DND-41 (cell line): ENCODE measurements at regions not wholly inside any gene's neighbourhood (a gene's known extent, or its start where the extent isn't known, plus 50 kb on each side); places are given as distances from the start of the nearest gene placed in this dataset.

Experiments used
- ATAC-seq: fragments of 200-7000 bp; cut with Tn5 transposase; 3 replicates; pipeline ENCODE4 v1.9.1; 2021; ENCODE audit warnings: low read depth; ENCODE audit not compliant: insufficient read depth
- DNase-seq: peaks from one replicate; pipeline ENCODE4 v3.0.0-alpha.2; 2020
- H2AFZ ChIP-seq: 2 replicates; pipeline ENCODE4 v1.6.0; 2012; ENCODE audit warnings: low read depth, low read length
- H3K27ac ChIP-seq: 2 replicates; pipeline ENCODE4 v1.5.1; 2012; ENCODE audit warnings: low read length, inconsistent platforms
- H3K27me3 ChIP-seq: fragments of 200-600 bp; sonication (generic); 2 replicates; pipeline ENCODE4 v1.6.0; 2012; ENCODE audit warnings: low read length, mild to moderate bottlenecking, inconsistent platforms; ENCODE audit not compliant: insufficient read depth, poor library complexity
- H3K36me3 ChIP-seq: 2 replicates; pipeline ENCODE4 v1.5.1; 2012; ENCODE audit warnings: low read length, inconsistent platforms; ENCODE audit not compliant: insufficient read depth
- H3K4me1 ChIP-seq: 2 replicates; pipeline ENCODE4 v1.5.1; 2012; ENCODE audit warnings: mild to moderate bottlenecking, low read length; ENCODE audit not compliant: insufficient read depth
- H3K4me2 ChIP-seq: 2 replicates; pipeline ENCODE4 v1.6.0; 2012; ENCODE audit warnings: mild to moderate bottlenecking, moderate library complexity, low read length, inconsistent platforms; ENCODE audit not compliant: insufficient read depth
- H3K4me3 ChIP-seq, 2 experiments: fragments of 200-600 bp in 1 of 2; shearing (Covaris generic) in 1 of 2; 2 replicates each; pipeline ENCODE4 v1.5.1; 2012 to 2016; ENCODE audit warnings: inconsistent platforms in 2 of 2, low read length in 2 of 2, mild to moderate bottlenecking in 2 of 2, low read depth in 1 of 2, moderate library complexity in 1 of 2
- H3K79me2 ChIP-seq: 2 replicates; pipeline ENCODE4 v1.6.0; 2012; ENCODE audit warnings: low read length, inconsistent platforms; ENCODE audit not compliant: insufficient read depth
- H3K9ac ChIP-seq: 2 replicates; pipeline ENCODE4 v1.6.0; 2012; ENCODE audit warnings: low read depth, mild to moderate bottlenecking, inconsistent platforms, low read length, moderate library complexity
- H3K9me3 ChIP-seq: 2 replicates; pipeline ENCODE4 v1.5.1; 2012; ENCODE audit warnings: low read length, moderate library complexity, mild to moderate bottlenecking, inconsistent platforms; ENCODE audit not compliant: insufficient read depth, severe bottlenecking
- H4K20me1 ChIP-seq: 2 replicates; pipeline ENCODE4 v1.6.0; 2012; ENCODE audit warnings: low read length; ENCODE audit not compliant: insufficient read depth
- EZH2 ChIP-seq: IDR thresholded peaks from 3 replicates; pipeline ENCODE4 v1.6.1; 2012; ENCODE audit warnings: borderline replicate concordance, low read depth, mild to moderate bottlenecking, moderate library complexity, low read length, inconsistent platforms; ENCODE audit not compliant: severe bottlenecking
- TF ChIP-seq, protein P1 (sequence below): IDR thresholded peaks from 2 replicates; pipeline ENCODE4 v1.5.1; 2012; ENCODE audit warnings: borderline replicate concordance, low read length, moderate library complexity, mild to moderate bottlenecking; ENCODE audit not compliant: poor library complexity, severe bottlenecking; ENCODE audit errors: extremely low read depth

DNA sequence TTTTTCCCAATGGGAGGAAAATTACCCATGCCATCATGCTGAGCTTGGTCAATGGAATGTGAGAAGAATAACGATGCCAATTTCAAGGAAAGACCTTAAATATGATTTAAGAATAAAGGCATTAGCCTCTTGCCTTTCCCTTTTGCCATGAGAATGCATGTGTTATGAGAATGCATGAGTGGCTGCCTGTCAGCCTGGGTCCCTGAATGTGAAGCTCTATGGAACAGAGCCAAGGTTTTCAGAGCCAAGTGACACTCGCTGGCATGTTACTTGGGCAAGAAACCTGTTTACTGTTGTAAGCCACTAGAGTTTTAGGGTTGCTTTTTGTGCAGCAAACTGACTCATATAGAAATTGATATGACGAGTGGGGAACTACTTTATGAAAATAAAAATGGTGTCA, 75.7 kb downstream of the JRKL start:
- Histone ChIP-seq H3K79me2 (no peaks in the 10 kb centered on the region), H3K9ac (no peak overlapping the region), H3K4me2 (no peak overlapping the region), H3K27me3 (peaks cover 6% of the 10 kb centered on the region), H3K4me3 (no peak overlapping the region), H3K4me1 (no peaks in the 10 kb centered on the region; the same call in 1 of the 2 replicates), H3K36me3 (no peaks in the 10 kb centered on the region), H4K20me1 (no peaks in the 10 kb centered on the region), H3K27ac (no peak overlapping the region), H2AFZ (no peak overlapping the region), H3K9me3 (no peaks in the 10 kb centered on the region)
- no peak for DNase-seq
- TF ChIP-seq, protein P1, sequence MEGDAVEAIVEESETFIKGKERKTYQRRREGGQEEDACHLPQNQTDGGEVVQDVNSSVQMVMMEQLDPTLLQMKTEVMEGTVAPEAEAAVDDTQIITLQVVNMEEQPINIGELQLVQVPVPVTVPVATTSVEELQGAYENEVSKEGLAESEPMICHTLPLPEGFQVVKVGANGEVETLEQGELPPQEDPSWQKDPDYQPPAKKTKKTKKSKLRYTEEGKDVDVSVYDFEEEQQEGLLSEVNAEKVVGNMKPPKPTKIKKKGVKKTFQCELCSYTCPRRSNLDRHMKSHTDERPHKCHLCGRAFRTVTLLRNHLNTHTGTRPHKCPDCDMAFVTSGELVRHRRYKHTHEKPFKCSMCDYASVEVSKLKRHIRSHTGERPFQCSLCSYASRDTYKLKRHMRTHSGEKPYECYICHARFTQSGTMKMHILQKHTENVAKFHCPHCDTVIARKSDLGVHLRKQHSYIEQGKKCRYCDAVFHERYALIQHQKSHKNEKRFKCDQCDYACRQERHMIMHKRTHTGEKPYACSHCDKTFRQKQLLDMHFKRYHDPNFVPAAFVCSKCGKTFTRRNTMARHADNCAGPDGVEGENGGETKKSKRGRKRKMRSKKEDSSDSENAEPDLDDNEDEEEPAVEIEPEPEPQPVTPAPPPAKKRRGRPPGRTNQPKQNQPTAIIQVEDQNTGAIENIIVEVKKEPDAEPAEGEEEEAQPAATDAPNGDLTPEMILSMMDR, result no peak
- TF ChIP-seq EZH2, result no peak
- no peak for ATAC-seq

DNA sequence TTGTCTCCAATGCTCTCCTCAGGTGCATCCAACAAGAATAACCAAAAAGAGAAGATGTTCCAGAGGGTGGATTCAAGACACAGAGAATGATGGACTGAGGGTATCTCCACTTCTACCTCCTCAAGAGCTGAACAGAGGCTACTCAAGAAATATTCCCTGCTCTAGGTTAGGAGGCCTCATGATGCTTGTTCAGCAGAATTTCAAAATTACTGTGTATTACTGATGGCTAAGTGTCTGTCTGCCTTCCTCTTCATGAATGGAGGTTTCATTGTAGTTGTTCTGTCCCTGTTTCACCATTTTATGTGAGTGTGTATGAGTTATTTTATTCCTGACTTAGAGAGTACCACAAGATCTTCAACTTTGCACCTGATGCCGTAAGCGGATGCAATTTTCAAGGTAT, 76.8 kb downstream of the JRKL start:
- Histone ChIP-seq H2AFZ (no peak overlapping the region), H3K4me3 (no peak overlapping the region), H3K79me2 (no peaks in the 10 kb centered on the region), H3K27me3 (peaks cover 6% of the 10 kb centered on the region), H3K9me3 (no peaks in the 10 kb centered on the region), H3K36me3 (no peaks in the 10 kb centered on the region), H3K4me1 (no peaks in the 10 kb centered on the region; the same call in 1 of the 2 replicates), H3K4me2 (no peak overlapping the region), H4K20me1 (no peaks in the 10 kb centered on the region), H3K9ac (no peak overlapping the region), H3K27ac (no peak overlapping the region)
- no peak for ATAC-seq
- no peak for DNase-seq
- TF ChIP-seq, protein P1, result no peak
- no peak for TF ChIP-seq EZH2

DNA sequence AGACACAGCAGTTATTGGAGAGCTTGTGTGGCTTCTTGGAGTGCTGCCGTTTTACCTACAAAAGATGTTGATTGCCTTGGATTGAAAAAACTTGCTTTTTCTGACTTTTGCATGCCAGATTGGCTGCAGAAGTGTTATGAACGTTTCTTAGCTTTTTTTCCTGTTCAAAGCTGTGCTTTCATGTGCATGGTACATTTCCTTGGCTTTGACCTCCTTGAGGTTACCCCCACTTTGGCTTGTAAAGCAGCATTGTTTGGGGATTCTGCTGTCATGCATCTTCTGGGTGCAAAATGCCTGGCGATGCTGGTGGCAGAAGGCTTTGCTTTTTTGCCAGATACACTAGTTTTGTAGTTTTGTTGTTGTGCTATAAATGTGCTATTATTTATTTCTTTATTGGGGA, 80.0 kb downstream of the JRKL start:
- Histone ChIP-seq H3K4me3 (no peak overlapping the region), H3K4me2 (no peak overlapping the region)
- TF ChIP-seq, protein P1, result no peak
- TF ChIP-seq EZH2, result no peak

DNA sequence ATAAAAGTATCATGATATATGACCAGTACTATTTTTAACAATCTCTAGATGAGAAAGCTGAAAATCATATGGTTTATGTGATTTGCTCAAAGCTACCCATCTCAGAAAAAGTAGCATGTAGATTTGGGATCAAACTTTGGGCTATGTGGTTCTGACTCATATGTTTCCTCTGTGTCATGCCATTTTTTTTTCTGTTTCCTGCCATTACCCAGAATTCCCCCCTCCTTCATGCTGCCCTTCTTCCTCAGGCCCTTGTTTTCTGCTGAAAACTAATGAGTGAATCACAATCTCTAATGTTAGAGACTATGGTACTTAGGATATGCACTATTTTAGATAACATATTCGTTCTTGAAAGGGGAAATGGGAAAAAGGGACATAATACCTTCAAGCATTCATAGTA, 80.7 kb downstream of the JRKL start:
- TF ChIP-seq EZH2, result no peak
- TF ChIP-seq, protein P1, result no peak
- no peak for DNase-seq
- no peaks in the 10 kb centered on the region for H4K20me1 ChIP-seq
- H3K36me3 ChIP-seq, result no peaks in the 10 kb centered on the region
- no peak overlapping the region for H3K27ac ChIP-seq
- H3K4me1 ChIP-seq, result no peaks in the 10 kb centered on the region
- H3K4me3 ChIP-seq, result no peak overlapping the region
- ATAC-seq, result no peak
- H3K9me3 ChIP-seq, result no peaks in the 10 kb centered on the region
- no peak overlapping the region for H3K9ac ChIP-seq
- no peak overlapping the region for H2AFZ ChIP-seq
- no peaks in the 10 kb centered on the region for H3K27me3 ChIP-seq
- H3K4me2 ChIP-seq, result no peak overlapping the region
- no peaks in the 10 kb centered on the region for H3K79me2 ChIP-seq

More for the DNA sequence above, 80.0 kb downstream of the JRKL start:
- Histone ChIP-seq H4K20me1 (no peaks in the 10 kb centered on the region), H3K27me3 (no peaks in the 10 kb centered on the region), H3K9ac (no peak overlapping the region), H3K9me3 (no peaks in the 10 kb centered on the region), H3K36me3 (no peaks in the 10 kb centered on the region), H3K27ac (no peak overlapping the region), H3K79me2 (no peaks in the 10 kb centered on the region), H2AFZ (no peak overlapping the region), H3K4me1 (no peaks in the 10 kb centered on the region)
- DNase-seq, result no peak
- no peak for ATAC-seq
